ENCODE measurements at regions not wholly inside any gene's neighbourhood (a gene's known extent, or its start where the extent isn't known, plus 50 kb on each side); places are given as distances from the start of the nearest gene placed in this dataset.

DNA sequence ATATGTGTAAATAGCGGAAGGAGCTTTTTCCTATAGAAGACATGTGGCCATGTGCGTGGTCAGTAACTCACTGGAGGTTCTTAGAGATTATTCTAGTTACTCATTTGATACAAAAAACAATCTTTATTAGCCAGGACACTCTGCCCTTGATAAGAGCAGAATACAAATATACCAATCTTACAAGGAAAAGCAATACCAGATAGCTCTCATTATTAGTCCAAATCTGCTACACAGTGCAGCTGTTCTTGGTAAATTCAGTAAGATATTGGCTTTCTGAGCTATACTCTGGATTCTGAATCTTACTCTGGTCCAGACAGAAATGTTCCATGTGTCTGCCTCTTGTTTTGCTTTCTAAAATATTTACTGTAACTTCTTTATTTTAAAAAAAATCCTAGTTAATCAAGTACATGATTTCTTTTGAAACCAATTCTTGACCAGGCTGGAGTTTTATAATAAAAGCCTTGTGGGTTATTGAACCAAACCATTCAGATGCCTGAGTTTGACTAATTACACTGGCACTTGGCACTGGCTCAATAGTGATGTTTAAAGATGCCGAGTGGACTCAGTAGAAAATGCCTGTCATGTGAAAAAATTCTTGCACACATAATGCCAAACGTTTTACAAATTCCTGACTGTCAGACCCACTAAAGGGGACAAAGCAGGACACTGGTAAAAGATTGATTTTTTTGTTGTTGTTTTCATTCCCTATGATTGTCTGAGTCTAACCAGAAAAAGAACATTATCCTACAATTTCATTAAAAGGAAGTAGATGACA lies 242.8 kb upstream of the TCF21 start:
- TF ChIP-seq, protein P1, sequence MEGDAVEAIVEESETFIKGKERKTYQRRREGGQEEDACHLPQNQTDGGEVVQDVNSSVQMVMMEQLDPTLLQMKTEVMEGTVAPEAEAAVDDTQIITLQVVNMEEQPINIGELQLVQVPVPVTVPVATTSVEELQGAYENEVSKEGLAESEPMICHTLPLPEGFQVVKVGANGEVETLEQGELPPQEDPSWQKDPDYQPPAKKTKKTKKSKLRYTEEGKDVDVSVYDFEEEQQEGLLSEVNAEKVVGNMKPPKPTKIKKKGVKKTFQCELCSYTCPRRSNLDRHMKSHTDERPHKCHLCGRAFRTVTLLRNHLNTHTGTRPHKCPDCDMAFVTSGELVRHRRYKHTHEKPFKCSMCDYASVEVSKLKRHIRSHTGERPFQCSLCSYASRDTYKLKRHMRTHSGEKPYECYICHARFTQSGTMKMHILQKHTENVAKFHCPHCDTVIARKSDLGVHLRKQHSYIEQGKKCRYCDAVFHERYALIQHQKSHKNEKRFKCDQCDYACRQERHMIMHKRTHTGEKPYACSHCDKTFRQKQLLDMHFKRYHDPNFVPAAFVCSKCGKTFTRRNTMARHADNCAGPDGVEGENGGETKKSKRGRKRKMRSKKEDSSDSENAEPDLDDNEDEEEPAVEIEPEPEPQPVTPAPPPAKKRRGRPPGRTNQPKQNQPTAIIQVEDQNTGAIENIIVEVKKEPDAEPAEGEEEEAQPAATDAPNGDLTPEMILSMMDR (IDR thresholded peaks at IDR 0.05) = no peak
- no peak for TF ChIP-seq POLR2A (IDR thresholded peaks at IDR 0.05)
